HL-60 (cell line): ENCODE measurements at regions not wholly inside any gene's neighbourhood (a gene's known extent, or its start where the extent isn't known, plus 50 kb on each side); places are given as distances from the start of the nearest gene placed in this dataset.

Source experiments
- DNase-seq, 2 experiments: peaks; one replicate each; pipeline ENCODE4 v3.0.0-alpha.2; 2010 to 2020; ENCODE audit warnings: low read depth in 1 of 2, low spot score in 1 of 2
- H3K27ac ChIP-seq: fragments of 250-450 bp; sonication (Bioruptor Pico); replicated peaks from 2 replicates; pipeline ENCODE4 v1.5.1; 2020; ENCODE audit warnings: mild to moderate bottlenecking, moderate library complexity
- H3K27me3 ChIP-seq: fragments of 250-450 bp; sonication (Bioruptor Pico); 2 replicates; pipeline ENCODE4 v1.5.1; 2021; ENCODE audit warnings: mild to moderate bottlenecking, moderate library complexity; ENCODE audit not compliant: insufficient read depth, poor library complexity, severe bottlenecking
- H3K4me3 ChIP-seq: replicated peaks from 2 replicates; pipeline ENCODE4 v1.5.1; 2011; ENCODE audit warnings: mild to moderate bottlenecking, control low read depth, low read length; ENCODE audit not compliant: insufficient read depth
- CTCF ChIP-seq: IDR thresholded peaks from one replicate; pipeline ENCODE4 v1.5.1; 2011; ENCODE audit warnings: low read length, control low read depth, inconsistent platforms; ENCODE audit not compliant: insufficient read depth
- GABPA ChIP-seq: IDR thresholded peaks from 2 replicates; pipeline ENCODE4 v1.6.1; 2012; ENCODE audit warnings: low read depth
- POLR2AphosphoS5 ChIP-seq: IDR thresholded peaks from 2 replicates; pipeline ENCODE4 v1.6.1; 2012; ENCODE audit warnings: low read depth
- REST ChIP-seq: IDR thresholded peaks from 2 replicates; pipeline ENCODE4 v1.6.1; 2012; ENCODE audit warnings: low read depth; ENCODE audit not compliant: insufficient replicate concordance
- SPI1 ChIP-seq: IDR thresholded peaks from 2 replicates; pipeline ENCODE4 v1.6.1; 2012; ENCODE audit warnings: low read depth, mild to moderate bottlenecking, borderline replicate concordance

- no peak for TF ChIP-seq CTCF
- TF ChIP-seq GABPA, result no peak
- no peak overlapping the region for H3K27ac ChIP-seq
- H3K4me3 ChIP-seq, result no peak overlapping the region
- no peaks in the 10 kb centered on the region for H3K27me3 ChIP-seq
- no peak for DNase-seq
These were observed 79.1 kb upstream of the PCDH17 start for GRCh38 chr13:57552437-57552836.

GRCh38 chr13:57553932-57554331 is 77.6 kb upstream of the PCDH17 start:
- H3K4me3 ChIP-seq, result no peak overlapping the region
- TF ChIP-seq CTCF, result no peak
- TF ChIP-seq SPI1, result no peak
- TF ChIP-seq REST, result no peak
- no peak for TF ChIP-seq POLR2AphosphoS5
- no peak for TF ChIP-seq GABPA
- DNase-seq, result no peak
- no peak overlapping the region for H3K27ac ChIP-seq
- no peaks in the 10 kb centered on the region for H3K27me3 ChIP-seq

- Histone ChIP-seq H3K27me3 (no peaks in the 10 kb centered on the region), H3K4me3 (no peak overlapping the region), H3K27ac (no peak overlapping the region)
- TF ChIP-seq REST (no peak), CTCF (no peak), SPI1 (no peak), POLR2AphosphoS5 (no peak), GABPA (no peak)
- no peak for DNase-seq
These were observed 73.5 kb upstream of the PCDH17 start for GRCh38 chr13:57558051-57558467.

GRCh38 chr13:57568865-57569264 is 62.7 kb upstream of the PCDH17 start:
- H3K4me3 ChIP-seq, result no peak overlapping the region
- no peak for DNase-seq
- H3K27me3 ChIP-seq, result no peaks in the 10 kb centered on the region
- no peak for TF ChIP-seq SPI1
- no peak for TF ChIP-seq REST
- no peak for TF ChIP-seq POLR2AphosphoS5
- no peak for TF ChIP-seq CTCF
- H3K27ac ChIP-seq, result no peak overlapping the region
